SH-SY5Y (cell line): ENCODE measurements at regions not wholly inside any gene's neighbourhood (a gene's known extent, or its start where the extent isn't known, plus 50 kb on each side); places are given as distances from the start of the nearest gene placed in this dataset.

ENCODE experiments used
- GATA2 ChIP-seq: IDR thresholded peaks from 2 replicates; pipeline ENCODE4 v1.6.1; 2011; ENCODE audit warnings: mild to moderate bottlenecking, low read depth, low read length
- GATA3 ChIP-seq: IDR thresholded peaks from 2 replicates; pipeline ENCODE4 v1.6.1; 2011; ENCODE audit warnings: low read depth, mild to moderate bottlenecking, low read length, moderate library complexity

- TF ChIP-seq GATA2 (no peak), GATA3 (no peak)
Measured at GRCh38 chr2:225156853-225157451, 114.7 kb upstream of the DOCK10 start.
